HepG2 (cell line): ENCODE measurements at regions not wholly inside any gene's neighbourhood (a gene's known extent, or its start where the extent isn't known, plus 50 kb on each side); places are given as distances from the start of the nearest gene placed in this dataset.

ENCODE experiments used
- HCFC1 ChIP-seq: fragments of 150-350 bp; IDR thresholded peaks from 2 replicates; pipeline ENCODE4 v1.6.1; 2014; ENCODE audit warnings: low read depth, low read length
- HIVEP1 ChIP-seq: sonication (generic); formaldehyde crosslinking; IDR thresholded peaks from 2 replicates; pipeline ENCODE4 v1.4.0; 2020; ENCODE audit warnings: mild to moderate bottlenecking, missing genetic modification reagents
- KAT7 ChIP-seq: IDR thresholded peaks from 2 replicates; pipeline ENCODE4 v1.6.1; 2018; ENCODE audit warnings: borderline replicate concordance, missing compliant biosample characterization
- KLF15 ChIP-seq: sonication (generic); formaldehyde crosslinking; IDR thresholded peaks from 2 replicates; pipeline ENCODE4 v1.8.1; 2023; ENCODE audit warnings: borderline replicate concordance, mild to moderate bottlenecking, inconsistent platforms, missing genetic modification reagents, mixed read lengths
- MIER3 ChIP-seq: IDR thresholded peaks from 2 replicates; pipeline ENCODE4 v1.6.1; 2016; ENCODE audit warnings: missing compliant biosample characterization, borderline replicate concordance
- MXI1 ChIP-seq: IDR thresholded peaks from 3 replicates; pipeline ENCODE4 v1.6.1; 2012; ENCODE audit warnings: low read depth, low read length, inconsistent platforms, borderline replicate concordance
- RBM39 ChIP-seq: fragments of 200-400 bp; formaldehyde crosslinking; IDR thresholded peaks from one replicate; pipeline ENCODE4 v1.6.1; 2018; ENCODE audit warnings: antibody characterized with exemption, mild to moderate bottlenecking, low read depth, low read length; ENCODE audit not compliant: poor library complexity, severe bottlenecking
- TGIF2 ChIP-seq: IDR thresholded peaks from 2 replicates; pipeline ENCODE4 v1.6.1; 2016; ENCODE audit warnings: control low read depth, missing compliant biosample characterization
- XBP1 ChIP-seq: sonication (generic); formaldehyde crosslinking; IDR thresholded peaks from 2 replicates; pipeline ENCODE4 v1.5.0; 2020; ENCODE audit warnings: missing genetic modification reagents
- ZFY ChIP-seq: sonication (generic); formaldehyde crosslinking; IDR thresholded peaks from 2 replicates; pipeline ENCODE4 v1.4.0; 2020; ENCODE audit warnings: missing genetic modification reagents
- ZSCAN30 ChIP-seq: sonication (generic); formaldehyde crosslinking; IDR thresholded peaks from 2 replicates; pipeline ENCODE4 v1.5.0; 2020; ENCODE audit warnings: mild to moderate bottlenecking, missing genetic modification reagents
- TF ChIP-seq, protein P1 (sequence below): sonication (generic); formaldehyde crosslinking; IDR thresholded peaks from 2 replicates; pipeline ENCODE4 v1.4.0; 2020; ENCODE audit warnings: missing genetic modification reagents, borderline replicate concordance
- TF ChIP-seq, protein P2 (sequence below): sonication (generic); formaldehyde crosslinking; IDR thresholded peaks from 2 replicates; pipeline ENCODE4 v1.5.1; 2020; ENCODE audit warnings: mild to moderate bottlenecking, missing genetic modification reagents, borderline replicate concordance
- TF ChIP-seq, protein P3 (sequence below): sonication (generic); formaldehyde crosslinking; IDR thresholded peaks from 2 replicates; pipeline ENCODE4 v1.8.1; 2023; ENCODE audit warnings: mild to moderate bottlenecking, missing genetic modification reagents
- TF ChIP-seq, protein P4 (sequence below): sonication (generic); formaldehyde crosslinking; IDR thresholded peaks from 2 replicates; pipeline ENCODE4 v1.4.0; 2020; ENCODE audit warnings: mild to moderate bottlenecking, missing genetic modification reagents
- TF ChIP-seq, protein P5 (sequence below): sonication (generic); formaldehyde crosslinking; IDR thresholded peaks from 2 replicates; pipeline ENCODE4 v1.5.1; 2020; ENCODE audit warnings: mild to moderate bottlenecking, moderate library complexity, missing genetic modification reagents

DNA sequence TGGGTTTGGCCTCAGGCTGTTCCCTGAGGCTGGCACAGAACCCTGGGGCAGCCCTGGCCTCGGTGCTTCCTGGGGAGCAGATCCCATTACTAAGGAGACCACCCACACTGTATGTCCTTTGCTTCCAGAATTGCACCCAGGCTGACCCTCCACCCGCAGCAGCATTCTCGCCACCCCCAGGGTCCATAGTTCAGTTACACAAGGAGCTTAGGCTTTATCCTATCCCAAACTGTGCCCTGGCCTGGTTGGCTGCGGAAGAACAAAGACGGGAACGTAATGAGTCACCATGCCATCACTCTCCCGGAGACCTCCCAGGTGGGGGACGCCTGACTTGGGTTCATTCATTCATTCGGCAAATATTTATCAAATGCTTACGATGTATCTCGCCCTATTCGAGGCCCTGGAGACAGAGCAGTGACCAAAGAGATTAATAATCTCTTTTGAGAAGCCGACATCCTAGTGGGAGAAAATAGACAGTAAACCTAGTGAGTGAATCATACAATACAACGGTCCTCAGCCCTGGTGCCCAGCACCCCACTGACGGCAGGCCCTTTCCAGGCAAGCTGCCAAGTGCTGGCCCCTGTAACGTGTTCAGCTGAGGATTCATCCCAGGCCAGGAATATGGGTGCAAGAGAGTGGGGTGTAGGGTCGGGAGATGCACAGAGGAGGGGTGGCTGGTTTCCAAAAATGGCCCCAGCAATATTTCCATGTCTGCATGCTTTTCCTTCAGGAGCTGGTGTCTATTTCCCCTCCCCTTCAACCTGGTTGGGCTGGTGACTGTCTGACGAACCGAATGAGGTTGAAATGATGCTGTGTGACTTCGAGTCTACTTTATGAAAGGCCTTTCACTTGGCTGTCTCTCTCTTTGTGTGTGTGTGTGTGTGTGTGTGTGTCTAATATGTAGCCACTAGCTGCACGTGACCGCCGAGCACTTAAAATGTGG lies 134.2 kb downstream of the MGAT5B start (continued):
- 0 out of 2 replicates have a peak, but pooled peaks have one; percentile 14 for TF ChIP-seq ZFY (CRISPR knock-in tag)
- TF ChIP-seq RBM39, result peak; percentile 58
- peak; percentile 60; the same call in 1 of the 3 replicates for TF ChIP-seq MXI1
- TF ChIP-seq, protein P1, sequence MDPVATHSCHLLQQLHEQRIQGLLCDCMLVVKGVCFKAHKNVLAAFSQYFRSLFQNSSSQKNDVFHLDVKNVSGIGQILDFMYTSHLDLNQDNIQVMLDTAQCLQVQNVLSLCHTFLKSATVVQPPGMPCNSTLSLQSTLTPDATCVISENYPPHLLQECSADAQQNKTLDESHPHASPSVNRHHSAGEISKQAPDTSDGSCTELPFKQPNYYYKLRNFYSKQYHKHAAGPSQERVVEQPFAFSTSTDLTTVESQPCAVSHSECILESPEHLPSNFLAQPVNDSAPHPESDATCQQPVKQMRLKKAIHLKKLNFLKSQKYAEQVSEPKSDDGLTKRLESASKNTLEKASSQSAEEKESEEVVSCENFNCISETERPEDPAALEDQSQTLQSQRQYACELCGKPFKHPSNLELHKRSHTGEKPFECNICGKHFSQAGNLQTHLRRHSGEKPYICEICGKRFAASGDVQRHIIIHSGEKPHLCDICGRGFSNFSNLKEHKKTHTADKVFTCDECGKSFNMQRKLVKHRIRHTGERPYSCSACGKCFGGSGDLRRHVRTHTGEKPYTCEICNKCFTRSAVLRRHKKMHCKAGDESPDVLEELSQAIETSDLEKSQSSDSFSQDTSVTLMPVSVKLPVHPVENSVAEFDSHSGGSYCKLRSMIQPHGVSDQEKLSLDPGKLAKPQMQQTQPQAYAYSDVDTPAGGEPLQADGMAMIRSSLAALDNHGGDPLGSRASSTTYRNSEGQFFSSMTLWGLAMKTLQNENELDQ (CRISPR knock-in tag), result no peak
- TF ChIP-seq, protein P2, sequence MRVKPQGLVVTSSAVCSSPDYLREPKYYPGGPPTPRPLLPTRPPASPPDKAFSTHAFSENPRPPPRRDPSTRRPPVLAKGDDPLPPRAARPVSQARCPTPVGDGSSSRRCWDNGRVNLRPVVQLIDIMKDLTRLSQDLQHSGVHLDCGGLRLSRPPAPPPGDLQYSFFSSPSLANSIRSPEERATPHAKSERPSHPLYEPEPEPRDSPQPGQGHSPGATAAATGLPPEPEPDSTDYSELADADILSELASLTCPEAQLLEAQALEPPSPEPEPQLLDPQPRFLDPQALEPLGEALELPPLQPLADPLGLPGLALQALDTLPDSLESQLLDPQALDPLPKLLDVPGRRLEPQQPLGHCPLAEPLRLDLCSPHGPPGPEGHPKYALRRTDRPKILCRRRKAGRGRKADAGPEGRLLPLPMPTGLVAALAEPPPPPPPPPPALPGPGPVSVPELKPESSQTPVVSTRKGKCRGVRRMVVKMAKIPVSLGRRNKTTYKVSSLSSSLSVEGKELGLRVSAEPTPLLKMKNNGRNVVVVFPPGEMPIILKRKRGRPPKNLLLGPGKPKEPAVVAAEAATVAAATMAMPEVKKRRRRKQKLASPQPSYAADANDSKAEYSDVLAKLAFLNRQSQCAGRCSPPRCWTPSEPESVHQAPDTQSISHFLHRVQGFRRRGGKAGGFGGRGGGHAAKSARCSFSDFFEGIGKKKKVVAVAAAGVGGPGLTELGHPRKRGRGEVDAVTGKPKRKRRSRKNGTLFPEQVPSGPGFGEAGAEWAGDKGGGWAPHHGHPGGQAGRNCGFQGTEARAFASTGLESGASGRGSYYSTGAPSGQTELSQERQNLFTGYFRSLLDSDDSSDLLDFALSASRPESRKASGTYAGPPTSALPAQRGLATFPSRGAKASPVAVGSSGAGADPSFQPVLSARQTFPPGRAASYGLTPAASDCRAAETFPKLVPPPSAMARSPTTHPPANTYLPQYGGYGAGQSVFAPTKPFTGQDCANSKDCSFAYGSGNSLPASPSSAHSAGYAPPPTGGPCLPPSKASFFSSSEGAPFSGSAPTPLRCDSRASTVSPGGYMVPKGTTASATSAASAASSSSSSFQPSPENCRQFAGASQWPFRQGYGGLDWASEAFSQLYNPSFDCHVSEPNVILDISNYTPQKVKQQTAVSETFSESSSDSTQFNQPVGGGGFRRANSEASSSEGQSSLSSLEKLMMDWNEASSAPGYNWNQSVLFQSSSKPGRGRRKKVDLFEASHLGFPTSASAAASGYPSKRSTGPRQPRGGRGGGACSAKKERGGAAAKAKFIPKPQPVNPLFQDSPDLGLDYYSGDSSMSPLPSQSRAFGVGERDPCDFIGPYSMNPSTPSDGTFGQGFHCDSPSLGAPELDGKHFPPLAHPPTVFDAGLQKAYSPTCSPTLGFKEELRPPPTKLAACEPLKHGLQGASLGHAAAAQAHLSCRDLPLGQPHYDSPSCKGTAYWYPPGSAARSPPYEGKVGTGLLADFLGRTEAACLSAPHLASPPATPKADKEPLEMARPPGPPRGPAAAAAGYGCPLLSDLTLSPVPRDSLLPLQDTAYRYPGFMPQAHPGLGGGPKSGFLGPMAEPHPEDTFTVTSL (CRISPR knock-in tag), result peak; percentile 89; the same call in 1 of the 2 replicates
- TF ChIP-seq, protein P3, sequence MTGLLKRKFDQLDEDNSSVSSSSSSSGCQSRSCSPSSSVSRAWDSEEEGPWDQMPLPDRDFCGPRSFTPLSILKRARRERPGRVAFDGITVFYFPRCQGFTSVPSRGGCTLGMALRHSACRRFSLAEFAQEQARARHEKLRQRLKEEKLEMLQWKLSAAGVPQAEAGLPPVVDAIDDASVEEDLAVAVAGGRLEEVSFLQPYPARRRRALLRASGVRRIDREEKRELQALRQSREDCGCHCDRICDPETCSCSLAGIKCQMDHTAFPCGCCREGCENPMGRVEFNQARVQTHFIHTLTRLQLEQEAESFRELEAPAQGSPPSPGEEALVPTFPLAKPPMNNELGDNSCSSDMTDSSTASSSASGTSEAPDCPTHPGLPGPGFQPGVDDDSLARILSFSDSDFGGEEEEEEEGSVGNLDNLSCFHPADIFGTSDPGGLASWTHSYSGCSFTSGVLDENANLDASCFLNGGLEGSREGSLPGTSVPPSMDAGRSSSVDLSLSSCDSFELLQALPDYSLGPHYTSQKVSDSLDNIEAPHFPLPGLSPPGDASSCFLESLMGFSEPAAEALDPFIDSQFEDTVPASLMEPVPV (CRISPR knock-in tag), result no peak
- no peak for TF ChIP-seq XBP1
- no peak for TF ChIP-seq KLF15 (CRISPR knock-in tag)
- 0 out of 2 replicates have a peak, but pooled peaks have one; percentile 7 for TF ChIP-seq HCFC1
- TF ChIP-seq, protein P4, sequence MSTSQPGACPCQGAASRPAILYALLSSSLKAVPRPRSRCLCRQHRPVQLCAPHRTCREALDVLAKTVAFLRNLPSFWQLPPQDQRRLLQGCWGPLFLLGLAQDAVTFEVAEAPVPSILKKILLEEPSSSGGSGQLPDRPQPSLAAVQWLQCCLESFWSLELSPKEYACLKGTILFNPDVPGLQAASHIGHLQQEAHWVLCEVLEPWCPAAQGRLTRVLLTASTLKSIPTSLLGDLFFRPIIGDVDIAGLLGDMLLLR, result no peak
- peak; percentile 91 for TF ChIP-seq HIVEP1 (CRISPR knock-in tag)
- peak; percentile 56; the same call in 1 of the 2 replicates for TF ChIP-seq TGIF2 (CRISPR knock-in tag)
- peak; percentile 79; the same call in 1 of the 2 replicates for TF ChIP-seq MIER3 (CRISPR knock-in tag)
- TF ChIP-seq, protein P5, sequence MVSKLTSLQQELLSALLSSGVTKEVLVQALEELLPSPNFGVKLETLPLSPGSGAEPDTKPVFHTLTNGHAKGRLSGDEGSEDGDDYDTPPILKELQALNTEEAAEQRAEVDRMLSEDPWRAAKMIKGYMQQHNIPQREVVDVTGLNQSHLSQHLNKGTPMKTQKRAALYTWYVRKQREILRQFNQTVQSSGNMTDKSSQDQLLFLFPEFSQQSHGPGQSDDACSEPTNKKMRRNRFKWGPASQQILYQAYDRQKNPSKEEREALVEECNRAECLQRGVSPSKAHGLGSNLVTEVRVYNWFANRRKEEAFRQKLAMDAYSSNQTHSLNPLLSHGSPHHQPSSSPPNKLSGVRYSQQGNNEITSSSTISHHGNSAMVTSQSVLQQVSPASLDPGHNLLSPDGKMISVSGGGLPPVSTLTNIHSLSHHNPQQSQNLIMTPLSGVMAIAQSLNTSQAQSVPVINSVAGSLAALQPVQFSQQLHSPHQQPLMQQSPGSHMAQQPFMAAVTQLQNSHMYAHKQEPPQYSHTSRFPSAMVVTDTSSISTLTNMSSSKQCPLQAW (CRISPR knock-in tag), result peak; percentile 90
- no peak for TF ChIP-seq ZSCAN30
- TF ChIP-seq KAT7, result no peak
